ENCODE measurements at regions not wholly inside any gene's neighbourhood (a gene's known extent, or its start where the extent isn't known, plus 50 kb on each side); places are given as distances from the start of the nearest gene placed in this dataset.

- DNase-seq (ENCODE audit: low read depth in 1 of 2, low spot score in 2 of 2), result peak; percentile 81 to 88
- Histone ChIP-seq H3K27ac (no peak overlapping the region), H3K27me3 (replicated peaks) (no peaks in the 10 kb centered on the region), H3K9me3 (replicated peaks) (no peaks in the 10 kb centered on the region), H3K36me3 (peaks cover 15% of the 10 kb centered on the region), H3K4me1 (replicated peaks) (peaks cover 22% of the 10 kb centered on the region), H3K4me3 (no peak overlapping the region)
Observed at GRCh38 chr15:66851311-66852063, 149.5 kb downstream of the SMAD6 start.

GRCh38 chr15:66852064-66852905 lies 150.2 kb downstream of the SMAD6 start:
- peak in 1 of 2 experiments; percentile 32 for DNase-seq (ENCODE audit: low read depth in 1 of 2, low spot score in 2 of 2)
- Histone ChIP-seq H3K27me3 (replicated peaks) (no peaks in the 10 kb centered on the region), H3K27ac (no peak overlapping the region), H3K4me3 (no peak overlapping the region), H3K4me1 (replicated peaks) (peaks cover 22% of the 10 kb centered on the region), H3K9me3 (replicated peaks) (no peaks in the 10 kb centered on the region), H3K36me3 (peaks cover 18% of the 10 kb centered on the region)

DNA sequence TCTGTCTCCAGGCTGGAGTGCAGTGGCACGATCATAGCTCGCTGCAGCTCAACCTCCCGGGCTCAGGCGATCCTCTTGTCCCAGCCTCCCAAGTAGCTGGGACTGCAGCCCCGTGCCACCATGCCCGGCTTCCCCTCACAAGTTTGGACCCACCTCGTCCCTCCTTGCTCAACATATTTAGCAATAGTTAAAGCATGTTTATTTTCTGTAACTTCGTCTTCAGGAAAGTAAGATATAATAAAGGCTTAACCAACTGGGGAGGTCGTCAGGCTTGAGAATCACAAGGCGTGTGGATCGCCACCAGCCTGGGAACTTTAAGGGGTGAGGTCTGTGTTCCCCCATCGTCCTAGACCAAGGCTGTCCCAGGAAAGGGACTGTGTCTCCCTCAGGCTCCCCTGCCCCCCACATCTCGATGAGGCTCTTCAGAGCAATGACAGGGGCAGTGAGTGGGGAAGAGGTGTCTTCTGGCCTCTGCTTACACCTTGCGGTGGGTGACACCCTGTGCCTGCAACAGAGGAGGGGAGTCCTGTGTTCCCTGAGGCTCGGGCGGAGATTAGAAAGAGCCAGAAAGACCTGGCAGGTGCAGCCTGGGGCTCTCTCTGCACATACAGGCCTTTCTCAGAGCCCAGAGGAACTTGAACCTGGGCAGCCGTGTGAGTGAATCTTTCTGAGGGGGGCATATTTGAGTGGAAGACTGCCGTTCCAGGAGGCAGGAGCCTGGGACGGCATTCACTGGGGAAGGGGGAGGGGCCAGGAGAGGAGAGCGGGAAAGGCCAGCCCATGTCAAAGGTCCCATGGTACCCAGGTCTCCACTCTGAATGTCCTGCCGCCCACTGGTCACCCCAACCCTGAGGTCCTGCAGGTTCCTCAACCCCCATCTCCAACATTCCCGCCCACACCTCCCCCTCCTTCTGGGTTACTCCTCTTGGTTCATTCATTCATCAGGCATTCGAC lies 152.3 kb downstream of the SMAD6 start:
- peak in 1 of 2 experiments; percentile 33 for DNase-seq (ENCODE audit: low read depth in 1 of 2, low spot score in 2 of 2)
- H3K27ac ChIP-seq, result no peak overlapping the region
- no peaks in the 10 kb centered on the region for H3K9me3 ChIP-seq (replicated peaks)
- H3K36me3 ChIP-seq, result peaks cover 24% of the 10 kb centered on the region
- no peak overlapping the region for H3K4me3 ChIP-seq
- peaks cover 22% of the 10 kb centered on the region for H3K4me1 ChIP-seq (replicated peaks)
- H3K27me3 ChIP-seq (replicated peaks), result no peaks in the 10 kb centered on the region

- Histone ChIP-seq H3K27me3 (replicated peaks) (no peaks in the 10 kb centered on the region), H3K9me3 (replicated peaks) (no peaks in the 10 kb centered on the region), H3K4me1 (replicated peaks) (peaks cover 22% of the 10 kb centered on the region), H3K36me3 (peaks cover 23% of the 10 kb centered on the region), H3K27ac (no peak overlapping the region), H3K4me3 (no peak overlapping the region)
- no peak for DNase-seq (ENCODE audit: low read depth in 1 of 2, low spot score in 2 of 2)
Observed at GRCh38 chr15:66855041-66855440, 153.0 kb downstream of the SMAD6 start.

DNA sequence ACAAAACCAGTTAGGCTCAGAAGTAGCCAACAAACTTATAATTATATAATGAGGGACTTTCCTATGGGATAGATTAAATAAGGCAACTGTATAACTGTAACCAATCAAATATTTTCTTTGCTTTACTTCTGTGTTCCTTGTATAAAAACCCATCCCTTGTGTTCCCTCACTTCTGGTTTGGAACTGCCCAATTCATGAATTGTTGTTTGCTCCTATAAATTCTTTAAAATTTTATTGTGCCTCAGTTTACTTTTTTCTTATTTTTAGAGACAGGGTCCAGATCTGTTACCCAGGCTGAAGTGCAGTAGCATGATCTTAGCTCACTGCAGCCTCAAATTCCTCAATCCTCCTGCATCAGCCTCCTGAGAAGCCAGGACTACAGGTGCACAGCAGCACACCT lies 155.7 kb downstream of the SMAD6 start:
- no peaks in the 10 kb centered on the region for H3K27me3 ChIP-seq (replicated peaks)
- no peak for DNase-seq (ENCODE audit: low read depth in 1 of 2, low spot score in 2 of 2)
- no peaks in the 10 kb centered on the region for H3K9me3 ChIP-seq (replicated peaks)
- H3K4me3 ChIP-seq, result no peak overlapping the region
- H3K36me3 ChIP-seq, result peaks cover 17% of the 10 kb centered on the region
- peaks cover 16% of the 10 kb centered on the region for H3K4me1 ChIP-seq (replicated peaks)
- no peak overlapping the region for H3K27ac ChIP-seq

GRCh38 chr15:66858423-66859207 lies 156.6 kb downstream of the SMAD6 start:
- Histone ChIP-seq H3K27ac (no peak overlapping the region), H3K4me1 (replicated peaks) (peaks cover 21% of the 10 kb centered on the region), H3K27me3 (replicated peaks) (no peaks in the 10 kb centered on the region), H3K9me3 (replicated peaks) (no peaks in the 10 kb centered on the region), H3K36me3 (peaks cover 16% of the 10 kb centered on the region), H3K4me3 (no peak overlapping the region)
- DNase-seq (ENCODE audit: low read depth in 1 of 2, low spot score in 2 of 2), result peak in 1 of 2 experiments; percentile 16

GRCh38 chr15:66859688-66860253 lies 157.7 kb downstream of the SMAD6 start:
- Histone ChIP-seq H3K27ac (no peak overlapping the region), H3K27me3 (replicated peaks) (no peaks in the 10 kb centered on the region), H3K36me3 (peaks cover 21% of the 10 kb centered on the region), H3K4me1 (replicated peaks) (peaks cover 19% of the 10 kb centered on the region), H3K9me3 (replicated peaks) (no peaks in the 10 kb centered on the region), H3K4me3 (no peak overlapping the region)
- peak in 1 of 2 experiments; percentile 30 for DNase-seq (ENCODE audit: low read depth in 1 of 2, low spot score in 2 of 2)

- H3K4me1 ChIP-seq (replicated peaks), result peaks cover 19% of the 10 kb centered on the region
- H3K4me3 ChIP-seq, result no peak overlapping the region
Observed at GRCh38 chr15:66860844-66861243, 158.8 kb downstream of the SMAD6 start.

GRCh38 chr15:66862111-66862939 lies 160.3 kb downstream of the SMAD6 start:
- Histone ChIP-seq H3K36me3 (peaks cover 25% of the 10 kb centered on the region), H3K27ac (no peak overlapping the region), H3K27me3 (replicated peaks) (no peaks in the 10 kb centered on the region), H3K4me1 (replicated peaks) (peaks cover 19% of the 10 kb centered on the region), H3K9me3 (replicated peaks) (no peaks in the 10 kb centered on the region), H3K4me3 (no peak overlapping the region)
- peak in 1 of 2 experiments; percentile 45 for DNase-seq (ENCODE audit: low read depth in 1 of 2, low spot score in 2 of 2)

More at GRCh38 chr15:66860844-66861243, 158.8 kb downstream of the SMAD6 start:
- DNase-seq (ENCODE audit: low read depth in 1 of 2, low spot score in 2 of 2), result peak in 1 of 2 experiments; percentile 18
- Histone ChIP-seq H3K9me3 (replicated peaks) (no peaks in the 10 kb centered on the region), H3K27ac (no peak overlapping the region), H3K27me3 (replicated peaks) (no peaks in the 10 kb centered on the region), H3K36me3 (peaks cover 24% of the 10 kb centered on the region)

DNA sequence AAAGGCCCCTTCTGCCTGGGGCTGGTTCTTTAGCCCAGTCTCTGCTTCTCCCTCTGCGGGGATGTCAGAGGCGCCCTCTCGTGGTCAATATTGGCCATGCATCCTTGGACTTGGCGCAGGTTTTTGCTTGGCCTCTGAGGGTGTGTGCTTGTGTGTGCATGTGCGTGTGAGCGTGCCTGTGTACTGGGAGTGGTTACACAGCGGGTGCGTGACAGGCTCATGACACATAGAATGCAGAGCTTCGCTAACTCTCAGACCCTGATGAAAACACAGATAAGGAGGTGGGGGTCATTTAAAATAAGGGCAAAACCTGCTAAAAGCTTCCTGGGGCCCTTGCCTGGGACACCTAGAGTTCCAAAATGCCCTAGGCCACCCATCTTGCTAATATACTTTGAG lies 160.9 kb downstream of the SMAD6 start:
- H3K9me3 ChIP-seq (replicated peaks), result no peaks in the 10 kb centered on the region
- peaks cover 19% of the 10 kb centered on the region for H3K4me1 ChIP-seq (replicated peaks)
- H3K27ac ChIP-seq, result peak overlapping the region; percentile 64
- peak; percentile 92 to 97 for DNase-seq (ENCODE audit: low read depth in 1 of 2, low spot score in 2 of 2)
- no peak overlapping the region for H3K4me3 ChIP-seq
- H3K27me3 ChIP-seq (replicated peaks), result no peaks in the 10 kb centered on the region
- H3K36me3 ChIP-seq, result peaks cover 22% of the 10 kb centered on the region

DNA sequence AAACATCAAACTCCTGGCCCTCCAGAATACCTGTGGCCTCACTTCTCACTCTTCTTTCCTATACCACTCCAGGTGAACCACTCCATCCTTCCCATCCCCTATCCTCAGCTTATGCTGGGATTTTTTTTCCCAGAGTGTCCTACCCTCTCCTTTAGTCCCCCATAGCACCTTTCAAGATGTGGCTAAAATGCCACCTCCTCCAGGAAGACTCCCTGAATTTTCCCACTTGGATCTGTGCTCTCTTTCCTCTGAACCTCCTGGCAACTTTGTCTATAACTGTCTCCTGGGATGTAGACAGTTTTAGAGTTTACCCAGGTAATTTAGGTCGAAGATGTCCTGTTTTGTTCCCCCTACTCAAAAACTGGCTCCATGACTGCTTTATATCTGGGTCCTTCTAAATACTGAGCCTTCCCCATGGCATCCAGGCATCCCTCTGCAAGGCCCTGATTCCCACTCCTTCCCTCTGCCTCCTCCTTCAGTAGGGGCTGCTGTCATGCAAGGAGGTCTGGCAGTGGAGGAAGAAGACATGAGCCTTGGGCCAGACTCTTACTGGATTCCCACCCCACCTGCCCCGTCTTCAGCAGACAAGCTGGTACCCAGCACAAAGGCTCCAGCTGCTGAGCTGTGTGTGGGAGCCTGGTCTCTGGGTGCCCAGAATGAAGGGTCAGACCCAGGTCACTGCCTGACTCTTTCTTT lies 161.5 kb downstream of the SMAD6 start:
- Histone ChIP-seq H3K36me3 (peaks cover 22% of the 10 kb centered on the region), H3K27ac (peak overlapping the region; percentile 64)

More for the DNA sequence above, 161.5 kb downstream of the SMAD6 start:
- H3K4me1 ChIP-seq (replicated peaks), result peaks cover 19% of the 10 kb centered on the region
- no peaks in the 10 kb centered on the region for H3K9me3 ChIP-seq (replicated peaks)
- no peaks in the 10 kb centered on the region for H3K27me3 ChIP-seq (replicated peaks)
- no peak overlapping the region for H3K4me3 ChIP-seq
- DNase-seq (ENCODE audit: low read depth in 1 of 2, low spot score in 2 of 2), result peak in 1 of 2 experiments; percentile 24

All from SJSA1 (cell line).